BJ (cell line): ENCODE measurements at regions not wholly inside any gene's neighbourhood (a gene's known extent, or its start where the extent isn't known, plus 50 kb on each side); places are given as distances from the start of the nearest gene placed in this dataset.

Source experiments
- CTCF ChIA-PET: fragments of 350-600 bp; formaldehyde crosslinking; extraction: SDS; loops from one replicate; lab custom pipeline; 2021; ENCODE audit warnings: antibody characterized with exemption, inconsistent platforms; lab: Yijun Ruan, JAX
- POLR2A ChIA-PET: fragments of 300-600 bp; sonication (Branson Sonifier 250); formaldehyde crosslinking; extraction: SDS; loops from one replicate; lab custom pipeline; 2021; ENCODE audit warnings: antibody characterized with exemption; lab: Charles Lee
- DNase-seq: peaks from one replicate; pipeline ENCODE4 v3.0.0-alpha.2; 2011; ENCODE audit warnings: low read depth
- H3K27me3 ChIP-seq: 2 replicates; pipeline ENCODE4 v1.6.0; 2011; ENCODE audit warnings: low read length; ENCODE audit not compliant: control insufficient read depth, insufficient read depth
- H3K36me3 ChIP-seq: 2 replicates; pipeline ENCODE4 v1.5.1; 2011; ENCODE audit warnings: low read length; ENCODE audit not compliant: control insufficient read depth, insufficient read depth
- H3K4me3 ChIP-seq: 2 replicates; pipeline ENCODE4 v1.5.1; 2011; ENCODE audit warnings: low read depth, mild to moderate bottlenecking, control low read depth, low read length
- TF ChIP-seq, protein P1 (sequence below): IDR thresholded peaks from 2 replicates; pipeline ENCODE4 v1.5.1; 2011; ENCODE audit warnings: low read depth, mild to moderate bottlenecking, control low read depth, inconsistent platforms, low read length, moderate library complexity; ENCODE audit not compliant: insufficient read depth

DNA sequence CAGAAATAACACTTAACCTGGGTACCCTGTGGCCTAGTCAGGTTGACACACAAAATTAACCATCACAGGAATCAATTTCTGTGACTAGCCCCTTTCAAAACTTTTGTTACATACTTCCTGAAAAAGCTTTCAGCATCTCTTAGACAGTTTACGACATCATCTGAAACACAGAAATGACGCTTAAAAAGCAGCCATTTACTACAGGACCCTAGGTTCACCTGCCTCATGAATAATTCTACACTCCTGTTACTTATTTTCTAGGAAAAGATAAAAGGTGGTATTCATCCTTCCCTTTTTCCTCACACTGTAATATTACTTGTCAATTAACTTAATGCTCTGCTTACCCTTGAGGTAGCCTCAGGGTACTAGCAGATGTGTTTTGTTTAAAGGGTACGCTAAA lies 388.4 kb downstream of the IRS1 start:
- H3K4me3 ChIP-seq: no peak overlapping the region
- DNase-seq: no peak
- CTCF ChIA-PET: no interaction called here
- POLR2A ChIA-PET: no interaction called here
- TF ChIP-seq, protein P1, sequence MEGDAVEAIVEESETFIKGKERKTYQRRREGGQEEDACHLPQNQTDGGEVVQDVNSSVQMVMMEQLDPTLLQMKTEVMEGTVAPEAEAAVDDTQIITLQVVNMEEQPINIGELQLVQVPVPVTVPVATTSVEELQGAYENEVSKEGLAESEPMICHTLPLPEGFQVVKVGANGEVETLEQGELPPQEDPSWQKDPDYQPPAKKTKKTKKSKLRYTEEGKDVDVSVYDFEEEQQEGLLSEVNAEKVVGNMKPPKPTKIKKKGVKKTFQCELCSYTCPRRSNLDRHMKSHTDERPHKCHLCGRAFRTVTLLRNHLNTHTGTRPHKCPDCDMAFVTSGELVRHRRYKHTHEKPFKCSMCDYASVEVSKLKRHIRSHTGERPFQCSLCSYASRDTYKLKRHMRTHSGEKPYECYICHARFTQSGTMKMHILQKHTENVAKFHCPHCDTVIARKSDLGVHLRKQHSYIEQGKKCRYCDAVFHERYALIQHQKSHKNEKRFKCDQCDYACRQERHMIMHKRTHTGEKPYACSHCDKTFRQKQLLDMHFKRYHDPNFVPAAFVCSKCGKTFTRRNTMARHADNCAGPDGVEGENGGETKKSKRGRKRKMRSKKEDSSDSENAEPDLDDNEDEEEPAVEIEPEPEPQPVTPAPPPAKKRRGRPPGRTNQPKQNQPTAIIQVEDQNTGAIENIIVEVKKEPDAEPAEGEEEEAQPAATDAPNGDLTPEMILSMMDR: no peak
- no peaks in the 10 kb centered on the region for H3K27me3 ChIP-seq
- H3K36me3 ChIP-seq: no peaks in the 10 kb centered on the region

DNA sequence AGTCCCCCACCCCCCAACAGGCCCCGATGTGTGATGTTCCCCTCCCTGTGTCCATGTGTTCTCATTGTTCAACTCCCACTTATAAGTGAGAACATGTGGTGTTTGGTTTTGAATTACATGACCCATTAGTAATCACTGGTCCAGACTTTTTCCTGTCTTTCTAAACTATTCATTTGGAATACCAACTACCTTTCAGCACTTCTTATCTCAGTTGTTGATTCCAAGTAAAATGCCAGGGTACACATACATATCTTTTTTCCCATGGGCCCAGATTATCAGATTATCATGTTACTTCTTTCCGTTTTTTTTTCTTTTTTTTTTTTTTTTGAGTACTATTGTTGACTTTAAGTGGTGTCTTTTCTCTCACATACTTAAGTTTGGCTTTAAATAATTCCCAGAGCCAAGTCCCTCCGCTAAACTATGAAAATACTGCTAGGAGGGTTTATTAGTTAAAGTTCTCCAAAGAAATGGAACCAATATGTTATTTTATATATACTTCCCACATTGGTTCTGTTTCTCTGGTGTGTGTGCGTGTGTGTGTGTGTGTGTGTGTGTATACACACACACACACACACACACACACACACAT lies 389.3 kb downstream of the IRS1 start:
- no peak for DNase-seq

DNA sequence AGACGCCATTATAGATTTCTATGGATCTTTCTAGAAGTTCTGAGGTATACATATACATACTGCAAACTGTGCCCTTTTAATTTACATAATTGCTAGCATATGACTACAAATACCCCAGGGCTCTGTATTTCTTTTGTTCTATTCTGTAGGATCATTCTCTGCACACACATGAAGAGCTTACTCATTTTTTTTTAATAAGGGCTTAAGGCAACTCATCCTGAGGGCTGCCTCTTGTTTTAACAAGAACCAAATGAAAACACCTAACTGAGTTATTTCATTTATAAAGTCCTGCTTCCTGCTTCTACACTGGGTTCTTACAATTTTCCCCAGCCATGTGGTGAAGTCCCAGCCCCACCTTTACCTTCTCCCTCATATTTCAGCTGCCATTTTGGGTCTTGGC lies 390.5 kb downstream of the IRS1 start:
- Histone ChIP-seq H3K36me3 (no peaks in the 10 kb centered on the region), H3K4me3 (no peak overlapping the region), H3K27me3 (no peaks in the 10 kb centered on the region)
- POLR2A ChIA-PET: no interaction called here
- CTCF ChIA-PET: no interaction called here
- TF ChIP-seq, protein P1: no peak
- DNase-seq: no peak

More for the DNA sequence above, 389.3 kb downstream of the IRS1 start:
- Histone ChIP-seq H3K4me3 (no peak overlapping the region), H3K36me3 (no peaks in the 10 kb centered on the region), H3K27me3 (no peaks in the 10 kb centered on the region)
- CTCF ChIA-PET: no interaction called here
- TF ChIP-seq, protein P1: no peak
- POLR2A ChIA-PET: no interaction called here

DNA sequence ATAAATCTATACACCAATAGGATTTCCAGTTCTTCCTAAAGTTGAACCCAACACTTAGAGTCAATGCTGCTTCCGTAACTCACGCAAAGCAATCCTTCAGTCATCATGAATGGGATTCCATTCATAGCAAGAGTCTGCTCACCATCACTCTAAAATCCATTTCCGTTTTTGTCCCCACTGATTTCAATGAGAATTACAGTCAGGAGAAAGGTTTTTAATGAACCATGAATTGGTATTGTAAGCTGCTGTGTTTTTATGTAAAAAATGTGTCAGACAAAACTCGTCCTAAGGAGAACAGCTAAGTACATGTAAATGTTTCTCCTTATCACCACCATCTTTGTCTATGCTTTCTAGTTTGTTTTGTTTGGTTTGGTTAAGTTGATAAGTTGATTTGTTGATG lies 391.5 kb downstream of the IRS1 start:
- H3K4me3 ChIP-seq: no peak overlapping the region
- H3K27me3 ChIP-seq: no peaks in the 10 kb centered on the region
- DNase-seq: no peak
- ChIA-PET CTCF (no interaction called here), POLR2A (no interaction called here)
- H3K36me3 ChIP-seq: no peaks in the 10 kb centered on the region
- TF ChIP-seq, protein P1: no peak

DNA sequence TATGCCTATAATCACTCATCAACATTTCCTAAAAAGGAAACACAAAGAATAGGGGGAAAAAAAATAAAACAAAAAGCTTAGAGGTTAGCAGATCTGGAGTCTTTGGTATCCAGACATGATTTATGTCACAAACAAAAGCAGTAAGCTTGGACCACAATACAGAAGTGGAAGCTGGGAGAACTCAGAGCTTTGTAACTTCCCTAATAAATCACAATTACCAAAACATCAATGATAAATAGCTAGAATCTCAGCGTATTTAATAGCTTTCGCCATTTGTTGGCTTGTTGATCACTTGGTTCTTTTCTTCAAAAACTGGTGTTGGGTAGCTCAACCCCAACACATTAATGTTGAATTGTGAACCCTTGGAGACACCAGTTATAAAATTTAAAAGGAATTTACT lies 392.5 kb downstream of the IRS1 start:
- no peaks in the 10 kb centered on the region for H3K36me3 ChIP-seq
- POLR2A ChIA-PET: no interaction called here

More for the DNA sequence above, 392.5 kb downstream of the IRS1 start:
- TF ChIP-seq, protein P1: no peak
- CTCF ChIA-PET: interaction anchor here (1.2 kb wide), 1 partner anchor 9 kb away, joined by 3 read pairs; no protein-coding TSS in a partner anchor
- H3K4me3 ChIP-seq: no peak overlapping the region
- H3K27me3 ChIP-seq: no peaks in the 10 kb centered on the region
- no peak for DNase-seq
